ENCODE measurements at regions not wholly inside any gene's neighbourhood (a gene's known extent, or its start where the extent isn't known, plus 50 kb on each side); places are given as distances from the start of the nearest gene placed in this dataset.

DNA sequence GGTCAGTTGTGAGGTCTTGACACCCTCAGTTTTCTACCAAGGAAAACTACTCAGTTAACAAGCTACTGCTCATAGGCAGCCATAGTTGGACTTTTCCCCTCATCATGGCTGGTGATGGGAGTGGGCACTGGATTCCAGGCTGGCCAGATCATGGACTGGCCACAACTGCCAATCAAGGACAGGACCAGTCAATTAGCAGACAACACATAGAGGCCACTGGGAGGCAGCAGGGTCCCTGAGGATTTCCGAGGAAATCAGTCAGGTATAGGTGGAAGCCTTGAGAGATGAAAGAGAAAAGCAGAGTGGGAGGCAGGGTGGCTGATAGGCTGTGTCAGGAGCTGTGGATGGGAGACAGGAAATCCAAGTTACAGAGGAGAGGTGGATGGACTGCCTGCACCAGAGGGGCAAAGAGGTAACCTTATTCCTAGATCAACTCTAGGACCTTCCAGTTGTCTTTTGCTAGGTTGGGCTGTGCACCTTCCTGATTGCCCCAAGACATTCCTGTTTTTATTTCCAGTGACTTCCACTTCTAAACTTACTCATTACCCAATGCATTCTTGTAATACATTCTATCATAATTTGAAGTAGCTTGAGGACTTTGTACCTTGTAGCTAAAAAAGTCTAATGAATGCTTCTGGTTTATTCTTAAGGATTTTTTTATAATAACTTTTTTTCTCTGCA lies 361.8 kb downstream of the KCNRG start:
- TF ChIP-seq, protein P1, sequence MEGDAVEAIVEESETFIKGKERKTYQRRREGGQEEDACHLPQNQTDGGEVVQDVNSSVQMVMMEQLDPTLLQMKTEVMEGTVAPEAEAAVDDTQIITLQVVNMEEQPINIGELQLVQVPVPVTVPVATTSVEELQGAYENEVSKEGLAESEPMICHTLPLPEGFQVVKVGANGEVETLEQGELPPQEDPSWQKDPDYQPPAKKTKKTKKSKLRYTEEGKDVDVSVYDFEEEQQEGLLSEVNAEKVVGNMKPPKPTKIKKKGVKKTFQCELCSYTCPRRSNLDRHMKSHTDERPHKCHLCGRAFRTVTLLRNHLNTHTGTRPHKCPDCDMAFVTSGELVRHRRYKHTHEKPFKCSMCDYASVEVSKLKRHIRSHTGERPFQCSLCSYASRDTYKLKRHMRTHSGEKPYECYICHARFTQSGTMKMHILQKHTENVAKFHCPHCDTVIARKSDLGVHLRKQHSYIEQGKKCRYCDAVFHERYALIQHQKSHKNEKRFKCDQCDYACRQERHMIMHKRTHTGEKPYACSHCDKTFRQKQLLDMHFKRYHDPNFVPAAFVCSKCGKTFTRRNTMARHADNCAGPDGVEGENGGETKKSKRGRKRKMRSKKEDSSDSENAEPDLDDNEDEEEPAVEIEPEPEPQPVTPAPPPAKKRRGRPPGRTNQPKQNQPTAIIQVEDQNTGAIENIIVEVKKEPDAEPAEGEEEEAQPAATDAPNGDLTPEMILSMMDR (IDR thresholded peaks at IDR 0.05; ENCODE audit: low read depth, low read length): no peak
- TF ChIP-seq MYC (IDR thresholded peaks at IDR 0.05; ENCODE audit: low read depth, low read length) (no peak), POLR2A (IDR thresholded peaks at IDR 0.05; ENCODE audit: extremely low read depth, insufficient read length) (no peak)
- TF ChIP-seq, protein P2, sequence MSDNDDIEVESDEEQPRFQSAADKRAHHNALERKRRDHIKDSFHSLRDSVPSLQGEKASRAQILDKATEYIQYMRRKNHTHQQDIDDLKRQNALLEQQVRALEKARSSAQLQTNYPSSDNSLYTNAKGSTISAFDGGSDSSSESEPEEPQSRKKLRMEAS (IDR thresholded peaks at IDR 0.05; ENCODE audit: low read depth, low read length): no peak
